ENCODE measurements at regions not wholly inside any gene's neighbourhood (a gene's known extent, or its start where the extent isn't known, plus 50 kb on each side); places are given as distances from the start of the nearest gene placed in this dataset.
A peak's percentile ranks its signal among the peaks of the same experiment; 100 is the strongest.

- peaks cover 0 to 2% (median 0%) of the 10 kb centered on the region in 3 donors for H3K9me3 ChIP-seq (ENCODE audit: control insufficient read depth in 3 of 3, low read length in 3 of 3)
- peaks cover 0 to 3% (median 0%) of the 10 kb centered on the region in 3 donors for H3K4me1 ChIP-seq (ENCODE audit: control insufficient read depth in 3 of 3, insufficient read depth in 3 of 3, low read length in 3 of 3)
- H3K4me3 ChIP-seq (ENCODE audit: low read length in 3 of 3), result no peak overlapping the region
- H3K9ac ChIP-seq (ENCODE audit: low read depth in 1 of 3, low read length in 3 of 3), result no peak overlapping the region
- H3K27me3 ChIP-seq (ENCODE audit: control insufficient read depth in 3 of 3, insufficient read depth in 3 of 3, low read length in 3 of 3), result no peaks in the 10 kb centered on the region
- peak overlapping the region; percentile 9 for H3K27ac ChIP-seq (ENCODE audit: low read depth, low read length)
- no peaks in the 10 kb centered on the region for H3K36me3 ChIP-seq (ENCODE audit: control insufficient read depth in 3 of 3, insufficient read depth in 3 of 3, low read length in 3 of 3)
Observed at GRCh38 chr9:16069671-16070454, 517.0 kb downstream of the CCDC171 start.

GRCh38 chr9:16070455-16071145 lies 517.8 kb downstream of the CCDC171 start:
- Histone ChIP-seq H3K4me3 (ENCODE audit: low read length in 3 of 3) (no peak overlapping the region), H3K27ac (ENCODE audit: low read depth, low read length) (peak overlapping the region; percentile 9), H3K4me1 (ENCODE audit: control insufficient read depth in 3 of 3, insufficient read depth in 3 of 3, low read length in 3 of 3) (peaks cover 0 to 3% (median 0%) of the 10 kb centered on the region in 3 donors), H3K9me3 (ENCODE audit: control insufficient read depth in 3 of 3, low read length in 3 of 3) (peaks cover 0 to 2% (median 0%) of the 10 kb centered on the region in 3 donors), H3K36me3 (ENCODE audit: control insufficient read depth in 3 of 3, insufficient read depth in 3 of 3, low read length in 3 of 3) (no peaks in the 10 kb centered on the region), H3K9ac (ENCODE audit: low read depth in 1 of 3, low read length in 3 of 3) (no peak overlapping the region), H3K27me3 (ENCODE audit: control insufficient read depth in 3 of 3, insufficient read depth in 3 of 3, low read length in 3 of 3) (no peaks in the 10 kb centered on the region)

- H3K4me3 ChIP-seq (ENCODE audit: low read length in 3 of 3), result no peak overlapping the region
- H3K36me3 ChIP-seq (ENCODE audit: control insufficient read depth in 3 of 3, insufficient read depth in 3 of 3, low read length in 3 of 3), result no peaks in the 10 kb centered on the region
- no peak overlapping the region for H3K9ac ChIP-seq (ENCODE audit: low read depth in 1 of 3, low read length in 3 of 3)
- no peaks in the 10 kb centered on the region for H3K27me3 ChIP-seq (ENCODE audit: control insufficient read depth in 3 of 3, insufficient read depth in 3 of 3, low read length in 3 of 3)
- H3K9me3 ChIP-seq (ENCODE audit: control insufficient read depth in 3 of 3, low read length in 3 of 3), result peaks cover 0 to 2% (median 0%) of the 10 kb centered on the region in 3 donors
- peaks cover 0 to 3% (median 0%) of the 10 kb centered on the region in 3 donors for H3K4me1 ChIP-seq (ENCODE audit: control insufficient read depth in 3 of 3, insufficient read depth in 3 of 3, low read length in 3 of 3)
- H3K27ac ChIP-seq (ENCODE audit: low read depth, low read length), result no peak overlapping the region
Observed at GRCh38 chr9:16071400-16071799, 518.6 kb downstream of the CCDC171 start.

GRCh38 chr9:16074963-16075362 lies 522.1 kb downstream of the CCDC171 start:
- peaks cover 0 to 3% (median 0%) of the 10 kb centered on the region in 3 donors for H3K4me1 ChIP-seq (ENCODE audit: control insufficient read depth in 3 of 3, insufficient read depth in 3 of 3, low read length in 3 of 3)
- H3K9ac ChIP-seq (ENCODE audit: low read depth in 1 of 3, low read length in 3 of 3), result no peak overlapping the region
- H3K36me3 ChIP-seq (ENCODE audit: control insufficient read depth in 3 of 3, insufficient read depth in 3 of 3, low read length in 3 of 3), result no peaks in the 10 kb centered on the region
- H3K27me3 ChIP-seq (ENCODE audit: control insufficient read depth in 3 of 3, insufficient read depth in 3 of 3, low read length in 3 of 3), result no peaks in the 10 kb centered on the region
- H3K27ac ChIP-seq (ENCODE audit: low read depth, low read length), result no peak overlapping the region
- H3K4me3 ChIP-seq (ENCODE audit: low read length in 3 of 3), result no peak overlapping the region
- H3K9me3 ChIP-seq (ENCODE audit: control insufficient read depth in 3 of 3, low read length in 3 of 3), result peaks cover 0 to 2% (median 0%) of the 10 kb centered on the region in 3 donors

- H3K4me1 ChIP-seq (ENCODE audit: control insufficient read depth in 3 of 3, insufficient read depth in 3 of 3, low read length in 3 of 3), result no peaks in the 10 kb centered on the region
- no peaks in the 10 kb centered on the region for H3K36me3 ChIP-seq (ENCODE audit: control insufficient read depth in 3 of 3, insufficient read depth in 3 of 3, low read length in 3 of 3)
- H3K9me3 ChIP-seq (ENCODE audit: control insufficient read depth in 3 of 3, low read length in 3 of 3), result peaks cover 0 to 2% (median 0%) of the 10 kb centered on the region in 3 donors
- no peak overlapping the region for H3K27ac ChIP-seq (ENCODE audit: low read depth, low read length)
- no peaks in the 10 kb centered on the region for H3K27me3 ChIP-seq (ENCODE audit: control insufficient read depth in 3 of 3, insufficient read depth in 3 of 3, low read length in 3 of 3)
- no peak overlapping the region for H3K9ac ChIP-seq (ENCODE audit: low read depth in 1 of 3, low read length in 3 of 3)
- no peak overlapping the region for H3K4me3 ChIP-seq (ENCODE audit: low read length in 3 of 3)
Observed at GRCh38 chr9:16075696-16076095, 522.9 kb downstream of the CCDC171 start.

- Histone ChIP-seq H3K36me3 (ENCODE audit: control insufficient read depth in 3 of 3, insufficient read depth in 3 of 3, low read length in 3 of 3) (no peaks in the 10 kb centered on the region), H3K4me3 (ENCODE audit: low read length in 3 of 3) (no peak overlapping the region), H3K9me3 (ENCODE audit: control insufficient read depth in 3 of 3, low read length in 3 of 3) (peaks cover 0 to 2% (median 0%) of the 10 kb centered on the region in 3 donors), H3K4me1 (ENCODE audit: control insufficient read depth in 3 of 3, insufficient read depth in 3 of 3, low read length in 3 of 3) (no peaks in the 10 kb centered on the region), H3K27ac (ENCODE audit: low read depth, low read length) (no peak overlapping the region), H3K27me3 (ENCODE audit: control insufficient read depth in 3 of 3, insufficient read depth in 3 of 3, low read length in 3 of 3) (no peaks in the 10 kb centered on the region), H3K9ac (ENCODE audit: low read depth in 1 of 3, low read length in 3 of 3) (no peak overlapping the region)
Observed at GRCh38 chr9:16076511-16076910, 523.7 kb downstream of the CCDC171 start.

GRCh38 chr9:16082796-16083195 lies 530.0 kb downstream of the CCDC171 start:
- Histone ChIP-seq H3K36me3 (ENCODE audit: control insufficient read depth in 3 of 3, insufficient read depth in 3 of 3, low read length in 3 of 3) (no peaks in the 10 kb centered on the region), H3K4me3 (ENCODE audit: low read length in 3 of 3) (no peak overlapping the region), H3K9me3 (ENCODE audit: control insufficient read depth in 3 of 3, low read length in 3 of 3) (no peaks in the 10 kb centered on the region), H3K4me1 (ENCODE audit: control insufficient read depth in 3 of 3, insufficient read depth in 3 of 3, low read length in 3 of 3) (no peaks in the 10 kb centered on the region), H3K27me3 (ENCODE audit: control insufficient read depth in 3 of 3, insufficient read depth in 3 of 3, low read length in 3 of 3) (no peaks in the 10 kb centered on the region), H3K27ac (ENCODE audit: low read depth, low read length) (no peak overlapping the region), H3K9ac (ENCODE audit: low read depth in 1 of 3, low read length in 3 of 3) (no peak overlapping the region)

GRCh38 chr9:16085167-16085726 lies 532.4 kb downstream of the CCDC171 start:
- H3K9ac ChIP-seq (ENCODE audit: low read depth in 1 of 3, low read length in 3 of 3), result no peak overlapping the region
- H3K4me1 ChIP-seq (ENCODE audit: control insufficient read depth in 3 of 3, insufficient read depth in 3 of 3, low read length in 3 of 3), result no peaks in the 10 kb centered on the region
- no peaks in the 10 kb centered on the region for H3K27me3 ChIP-seq (ENCODE audit: control insufficient read depth in 3 of 3, insufficient read depth in 3 of 3, low read length in 3 of 3)
- no peaks in the 10 kb centered on the region for H3K36me3 ChIP-seq (ENCODE audit: control insufficient read depth in 3 of 3, insufficient read depth in 3 of 3, low read length in 3 of 3)
- H3K9me3 ChIP-seq (ENCODE audit: control insufficient read depth in 3 of 3, low read length in 3 of 3), result no peaks in the 10 kb centered on the region
- no peak overlapping the region for H3K27ac ChIP-seq (ENCODE audit: low read depth, low read length)
- H3K4me3 ChIP-seq (ENCODE audit: low read length in 3 of 3), result no peak overlapping the region

- H3K4me1 ChIP-seq (ENCODE audit: control insufficient read depth in 3 of 3, insufficient read depth in 3 of 3, low read length in 3 of 3), result peaks cover 0 to 4% (median 3%) of the 10 kb centered on the region in 3 donors
Observed at GRCh38 chr9:16090907-16091629, 538.2 kb downstream of the CCDC171 start.

More at GRCh38 chr9:16090907-16091629, 538.2 kb downstream of the CCDC171 start:
- Histone ChIP-seq H3K27me3 (ENCODE audit: control insufficient read depth in 3 of 3, insufficient read depth in 3 of 3, low read length in 3 of 3) (no peaks in the 10 kb centered on the region), H3K27ac (ENCODE audit: low read depth, low read length) (no peak overlapping the region), H3K4me3 (ENCODE audit: low read length in 3 of 3) (no peak overlapping the region), H3K36me3 (ENCODE audit: control insufficient read depth in 3 of 3, insufficient read depth in 3 of 3, low read length in 3 of 3) (no peaks in the 10 kb centered on the region), H3K9ac (ENCODE audit: low read depth in 1 of 3, low read length in 3 of 3) (no peak overlapping the region), H3K9me3 (ENCODE audit: control insufficient read depth in 3 of 3, low read length in 3 of 3) (no peaks in the 10 kb centered on the region)

Data from skeletal muscle tissue (tissue), 3 donors.